ENCODE measurements at regions not wholly inside any gene's neighbourhood (a gene's known extent, or its start where the extent isn't known, plus 50 kb on each side); places are given as distances from the start of the nearest gene placed in this dataset.

- DNase-seq (ENCODE audit: low read depth, low spot score) (no peak), FAIRE-seq (peak; percentile 63)
- no peak overlapping the region for H3K9ac ChIP-seq (ENCODE audit: control insufficient read depth, extremely low read depth, insufficient read depth, low read length)
- H3K27ac ChIP-seq (ENCODE audit: control insufficient read depth, insufficient read depth, low read length) = peak overlapping the region; percentile 80
- H3K4me1 ChIP-seq (ENCODE audit: control insufficient read depth, extremely low read depth, insufficient read depth, low read length) = peaks cover 43% of the 10 kb centered on the region
- H3K4me2 ChIP-seq (ENCODE audit: control insufficient read depth, extremely low read depth, insufficient read depth, low read depth, low read length) = no peak overlapping the region
- no peak for TF ChIP-seq EZH2 (IDR thresholded peaks at IDR 0.05; ENCODE audit: low read length)
- no peak for TF ChIP-seq CTCF (optimal IDR thresholded peaks at IDR 0.05 in 1 of 3, IDR thresholded peaks at IDR 0.05 in 1 of 3, conservative IDR thresholded peaks at IDR 0.05 in 1 of 3; ENCODE audit: extremely low read depth in 1 of 3, insufficient read depth in 2 of 3, low read length in 3 of 3)
- no peaks in the 10 kb centered on the region for H3K79me2 ChIP-seq (ENCODE audit: control insufficient read depth, insufficient read depth, low read length)
- no peaks in the 10 kb centered on the region for H4K20me1 ChIP-seq (ENCODE audit: control insufficient read depth, extremely low read depth, insufficient read depth, low read length)
- no peak overlapping the region for H3K4me3 ChIP-seq (ENCODE audit: control insufficient read depth in 2 of 3, extremely low read depth in 1 of 3, insufficient read depth in 2 of 3, low read depth in 1 of 3, low read length in 3 of 3)
- H3K36me3 ChIP-seq (ENCODE audit: control insufficient read depth in 2 of 2, extremely low read depth in 1 of 2, insufficient read depth in 2 of 2, low read length in 2 of 2) = no peaks in the 10 kb centered on the region
- dilution Hi-C loops (cut with MboI; ENCODE audit: extremely low pct_ligation_motif_present, low sequenced_read_pairs) = no loop called here
- H3K9me3 ChIP-seq (ENCODE audit: control insufficient read depth, low read depth, low read length) = no peaks in the 10 kb centered on the region
- peak overlapping the region; percentile 32 for H2AFZ ChIP-seq (ENCODE audit: control insufficient read depth, low read length)
- H3K9me1 ChIP-seq (ENCODE audit: control insufficient read depth, extremely low read depth, insufficient read depth, low read length) = no peaks in the 10 kb centered on the region
- H3K27me3 ChIP-seq (ENCODE audit: control insufficient read depth, extremely low read depth, insufficient read depth, low read length) = no peaks in the 10 kb centered on the region
These were observed 368.7 kb upstream of the PRICKLE1 start for GRCh38 chr12:42958291-42958674.

- no peak for TF ChIP-seq EZH2 (IDR thresholded peaks at IDR 0.05; ENCODE audit: low read length)
- TF ChIP-seq CTCF (optimal IDR thresholded peaks at IDR 0.05 in 1 of 3, IDR thresholded peaks at IDR 0.05 in 1 of 3, conservative IDR thresholded peaks at IDR 0.05 in 1 of 3; ENCODE audit: extremely low read depth in 1 of 3, insufficient read depth in 2 of 3, low read length in 3 of 3) = no peak
- dilution Hi-C loops (cut with MboI; ENCODE audit: extremely low pct_ligation_motif_present, low sequenced_read_pairs) = no loop called here
- H3K4me3 ChIP-seq (ENCODE audit: control insufficient read depth in 2 of 3, extremely low read depth in 1 of 3, insufficient read depth in 2 of 3, low read depth in 1 of 3, low read length in 3 of 3) = no peak overlapping the region
- FAIRE-seq (no peak), DNase-seq (ENCODE audit: low read depth, low spot score) (no peak)
- no peaks in the 10 kb centered on the region for H3K27me3 ChIP-seq (ENCODE audit: control insufficient read depth, extremely low read depth, insufficient read depth, low read length)
- H3K36me3 ChIP-seq (ENCODE audit: control insufficient read depth in 2 of 2, extremely low read depth in 1 of 2, insufficient read depth in 2 of 2, low read length in 2 of 2) = no peaks in the 10 kb centered on the region
- no peaks in the 10 kb centered on the region for H3K79me2 ChIP-seq (ENCODE audit: control insufficient read depth, insufficient read depth, low read length)
- H4K20me1 ChIP-seq (ENCODE audit: control insufficient read depth, extremely low read depth, insufficient read depth, low read length) = no peaks in the 10 kb centered on the region
- H3K9ac ChIP-seq (ENCODE audit: control insufficient read depth, extremely low read depth, insufficient read depth, low read length) = no peak overlapping the region
- H3K4me1 ChIP-seq (ENCODE audit: control insufficient read depth, extremely low read depth, insufficient read depth, low read length) = peaks cover 39% of the 10 kb centered on the region
- no peaks in the 10 kb centered on the region for H3K9me1 ChIP-seq (ENCODE audit: control insufficient read depth, extremely low read depth, insufficient read depth, low read length)
- H3K27ac ChIP-seq (ENCODE audit: control insufficient read depth, insufficient read depth, low read length) = peak overlapping the region; percentile 80
- H2AFZ ChIP-seq (ENCODE audit: control insufficient read depth, low read length) = peak overlapping the region; percentile 33
- H3K9me3 ChIP-seq (ENCODE audit: control insufficient read depth, low read depth, low read length) = no peaks in the 10 kb centered on the region
- H3K4me2 ChIP-seq (ENCODE audit: control insufficient read depth, extremely low read depth, insufficient read depth, low read depth, low read length) = no peak overlapping the region
These were observed 368.2 kb upstream of the PRICKLE1 start for GRCh38 chr12:42957561-42958290.

Data from keratinocyte (primary cell).